ENCODE measurements at regions not wholly inside any gene's neighbourhood (a gene's known extent, or its start where the extent isn't known, plus 50 kb on each side); places are given as distances from the start of the nearest gene placed in this dataset.
A peak's percentile ranks its signal among the peaks of the same experiment; 100 is the strongest.

DNA sequence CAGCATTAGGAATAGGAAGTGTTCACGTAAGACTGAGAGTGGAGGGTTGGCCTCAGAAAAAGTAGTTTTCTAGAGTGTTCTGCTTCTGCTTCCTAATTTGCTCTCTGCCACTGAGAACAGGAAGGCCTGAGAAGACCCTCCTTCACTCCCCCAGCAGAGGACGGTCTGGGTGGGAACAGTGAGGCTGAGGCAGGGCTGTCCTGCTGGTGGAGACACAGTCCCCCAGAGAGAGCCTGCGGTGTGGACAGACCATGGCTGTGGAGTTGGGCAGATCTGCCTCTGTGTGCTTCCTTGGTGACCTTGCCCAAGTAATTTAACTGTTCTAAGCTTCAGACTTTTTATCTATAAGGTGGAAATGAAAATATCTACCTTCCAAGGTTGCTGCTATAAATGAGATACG, 182.3 kb downstream of the DACT1 start:
- Histone ChIP-seq H3K9ac (ENCODE audit: low read depth in 1 of 2, low read length in 2 of 2) (no peak overlapping the region), H3K4me1 (ENCODE audit: control insufficient read depth in 1 of 2, insufficient read depth in 2 of 2, low read length in 2 of 2) (no peaks in the 10 kb centered on the region), H3K9me3 (ENCODE audit: control insufficient read depth in 1 of 2, low read length in 2 of 2) (no peaks in the 10 kb centered on the region), H3K27ac (ENCODE audit: low read depth, low read length) (no peak overlapping the region), H3K4me3 (ENCODE audit: low read depth in 1 of 2, low read length in 2 of 2) (no peak overlapping the region), H3K36me3 (ENCODE audit: control insufficient read depth in 1 of 2, insufficient read depth in 2 of 2, low read length in 2 of 2) (no peaks in the 10 kb centered on the region), H3K27me3 (ENCODE audit: control insufficient read depth in 1 of 2, insufficient read depth in 2 of 2, low read length in 2 of 2) (no peaks in the 10 kb centered on the region)

GRCh38 chr14:58821421-58821820, 183.7 kb downstream of the DACT1 start:
- Histone ChIP-seq H3K27me3 (ENCODE audit: control insufficient read depth in 1 of 2, insufficient read depth in 2 of 2, low read length in 2 of 2) (no peaks in the 10 kb centered on the region), H3K4me3 (ENCODE audit: low read depth in 1 of 2, low read length in 2 of 2) (no peak overlapping the region), H3K9me3 (ENCODE audit: control insufficient read depth in 1 of 2, low read length in 2 of 2) (no peaks in the 10 kb centered on the region), H3K4me1 (ENCODE audit: control insufficient read depth in 1 of 2, insufficient read depth in 2 of 2, low read length in 2 of 2) (no peaks in the 10 kb centered on the region), H3K27ac (ENCODE audit: low read depth, low read length) (no peak overlapping the region), H3K36me3 (ENCODE audit: control insufficient read depth in 1 of 2, insufficient read depth in 2 of 2, low read length in 2 of 2) (no peaks in the 10 kb centered on the region), H3K9ac (ENCODE audit: low read depth in 1 of 2, low read length in 2 of 2) (no peak overlapping the region)

DNA sequence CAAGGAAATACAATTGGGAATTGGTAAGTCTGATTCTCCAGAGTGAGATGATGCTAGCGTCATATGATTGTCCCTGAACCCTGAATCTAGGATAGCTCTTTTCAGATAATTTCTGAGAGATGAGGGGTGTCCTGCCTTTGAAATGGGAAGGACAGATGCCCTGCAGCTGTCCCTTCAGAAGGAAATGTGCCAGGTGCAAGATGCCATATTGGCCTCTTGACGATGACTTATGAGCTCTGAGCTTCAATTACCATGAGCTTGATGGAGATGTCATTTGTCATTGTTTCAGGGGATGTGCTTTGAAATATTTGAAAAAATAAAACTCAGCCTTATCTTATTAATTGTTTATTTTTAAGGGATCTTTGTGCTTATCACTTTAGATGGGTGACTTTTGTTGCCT, 185.1 kb downstream of the DACT1 start:
- Histone ChIP-seq H3K27me3 (ENCODE audit: control insufficient read depth in 1 of 2, insufficient read depth in 2 of 2, low read length in 2 of 2) (no peaks in the 10 kb centered on the region), H3K9ac (ENCODE audit: low read depth in 1 of 2, low read length in 2 of 2) (no peak overlapping the region), H3K27ac (ENCODE audit: low read depth, low read length) (no peak overlapping the region), H3K9me3 (ENCODE audit: control insufficient read depth in 1 of 2, low read length in 2 of 2) (no peaks in the 10 kb centered on the region), H3K4me1 (ENCODE audit: control insufficient read depth in 1 of 2, insufficient read depth in 2 of 2, low read length in 2 of 2) (no peaks in the 10 kb centered on the region), H3K36me3 (ENCODE audit: control insufficient read depth in 1 of 2, insufficient read depth in 2 of 2, low read length in 2 of 2) (no peaks in the 10 kb centered on the region), H3K4me3 (ENCODE audit: low read depth in 1 of 2, low read length in 2 of 2) (no peak overlapping the region)

DNA sequence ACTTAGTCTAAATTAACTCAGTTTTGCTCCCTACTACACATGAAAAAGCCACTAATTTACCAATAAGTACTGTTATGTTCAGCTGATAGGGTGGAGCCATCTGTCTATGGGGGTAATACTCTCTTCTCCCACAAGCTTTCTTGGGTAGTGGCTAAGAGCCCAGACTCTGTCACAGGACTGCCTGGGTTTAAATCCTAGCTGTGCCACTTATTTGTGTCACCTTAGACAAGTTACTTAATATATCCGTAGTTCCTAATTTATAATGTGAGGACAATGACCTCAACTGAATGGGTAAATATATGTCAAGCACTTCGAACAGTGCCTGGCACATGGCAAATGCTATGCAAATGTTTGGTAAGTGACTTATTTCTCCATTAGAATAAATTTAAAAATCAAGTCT, 185.6 kb downstream of the DACT1 start:
- no peak overlapping the region for H3K4me3 ChIP-seq (ENCODE audit: low read depth in 1 of 2, low read length in 2 of 2)
- no peaks in the 10 kb centered on the region for H3K4me1 ChIP-seq (ENCODE audit: control insufficient read depth in 1 of 2, insufficient read depth in 2 of 2, low read length in 2 of 2)
- H3K9ac ChIP-seq (ENCODE audit: low read depth in 1 of 2, low read length in 2 of 2): no peak overlapping the region
- no peaks in the 10 kb centered on the region for H3K27me3 ChIP-seq (ENCODE audit: control insufficient read depth in 1 of 2, insufficient read depth in 2 of 2, low read length in 2 of 2)
- no peak overlapping the region for H3K27ac ChIP-seq (ENCODE audit: low read depth, low read length)
- no peaks in the 10 kb centered on the region for H3K36me3 ChIP-seq (ENCODE audit: control insufficient read depth in 1 of 2, insufficient read depth in 2 of 2, low read length in 2 of 2)
- no peaks in the 10 kb centered on the region for H3K9me3 ChIP-seq (ENCODE audit: control insufficient read depth in 1 of 2, low read length in 2 of 2)

- H3K36me3 ChIP-seq (ENCODE audit: control insufficient read depth in 1 of 2, insufficient read depth in 2 of 2, low read length in 2 of 2): no peaks in the 10 kb centered on the region
- peaks cover 0 to under 1% of the 10 kb centered on the region in 2 donors for H3K4me1 ChIP-seq (ENCODE audit: control insufficient read depth in 1 of 2, insufficient read depth in 2 of 2, low read length in 2 of 2)
- no peak overlapping the region for H3K4me3 ChIP-seq (ENCODE audit: low read depth in 1 of 2, low read length in 2 of 2)
- H3K27ac ChIP-seq (ENCODE audit: low read depth, low read length): no peak overlapping the region
- no peaks in the 10 kb centered on the region for H3K9me3 ChIP-seq (ENCODE audit: control insufficient read depth in 1 of 2, low read length in 2 of 2)
- H3K9ac ChIP-seq (ENCODE audit: low read depth in 1 of 2, low read length in 2 of 2): no peak overlapping the region
- no peaks in the 10 kb centered on the region for H3K27me3 ChIP-seq (ENCODE audit: control insufficient read depth in 1 of 2, insufficient read depth in 2 of 2, low read length in 2 of 2)
Observed at GRCh38 chr14:58824106-58824505, 186.3 kb downstream of the DACT1 start.

DNA sequence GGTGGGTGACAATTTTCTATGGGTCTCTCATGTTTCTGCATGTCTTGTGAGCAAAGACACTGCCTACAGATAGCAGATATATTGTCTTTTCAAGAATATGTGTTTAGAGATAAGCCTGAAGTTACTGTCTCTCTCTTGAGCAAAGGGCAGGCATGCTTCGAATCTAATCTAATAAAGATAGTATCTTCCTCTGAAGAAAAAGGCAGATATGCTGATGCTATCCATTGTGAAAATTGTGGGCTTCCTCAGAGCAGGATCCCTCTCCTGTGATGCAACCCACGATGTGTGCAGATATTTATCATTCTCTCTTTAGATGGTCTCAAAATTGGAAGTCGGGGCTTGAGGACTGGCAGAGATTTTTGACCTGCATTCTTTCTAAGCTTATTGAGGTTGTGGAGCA, 187.0 kb downstream of the DACT1 start:
- Histone ChIP-seq H3K4me3 (ENCODE audit: low read depth in 1 of 2, low read length in 2 of 2) (no peak overlapping the region), H3K27me3 (ENCODE audit: control insufficient read depth in 1 of 2, insufficient read depth in 2 of 2, low read length in 2 of 2) (no peaks in the 10 kb centered on the region), H3K9ac (ENCODE audit: low read depth in 1 of 2, low read length in 2 of 2) (no peak overlapping the region), H3K36me3 (ENCODE audit: control insufficient read depth in 1 of 2, insufficient read depth in 2 of 2, low read length in 2 of 2) (no peaks in the 10 kb centered on the region), H3K4me1 (ENCODE audit: control insufficient read depth in 1 of 2, insufficient read depth in 2 of 2, low read length in 2 of 2) (peaks cover 1 to 6% of the 10 kb centered on the region in 2 donors), H3K27ac (ENCODE audit: low read depth, low read length) (no peak overlapping the region), H3K9me3 (ENCODE audit: control insufficient read depth in 1 of 2, low read length in 2 of 2) (no peaks in the 10 kb centered on the region)

DNA sequence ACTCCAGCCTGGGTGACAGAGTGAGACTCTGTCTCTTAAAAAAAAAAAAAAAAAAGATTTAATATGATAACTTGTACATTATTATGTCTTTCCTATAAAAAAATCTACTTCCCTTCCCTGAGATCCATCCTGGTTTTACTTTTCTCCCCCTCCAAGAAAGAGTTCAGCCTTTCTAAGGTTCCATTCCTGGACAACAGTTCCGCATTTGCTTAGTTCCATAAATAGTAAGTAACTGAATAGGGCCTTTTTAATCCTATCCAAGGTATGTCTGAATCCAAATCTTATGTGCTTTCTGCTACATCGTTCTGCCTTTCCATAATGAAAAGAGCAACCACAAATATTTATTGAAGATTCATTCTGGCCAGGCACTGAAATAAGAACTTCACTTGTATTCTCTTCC, 187.8 kb downstream of the DACT1 start:
- no peak overlapping the region for H3K9ac ChIP-seq (ENCODE audit: low read depth in 1 of 2, low read length in 2 of 2)
- no peak overlapping the region for H3K27ac ChIP-seq (ENCODE audit: low read depth, low read length)
- H3K4me1 ChIP-seq (ENCODE audit: control insufficient read depth in 1 of 2, insufficient read depth in 2 of 2, low read length in 2 of 2): peaks cover 9 to 14% of the 10 kb centered on the region in 2 donors
- no peaks in the 10 kb centered on the region for H3K27me3 ChIP-seq (ENCODE audit: control insufficient read depth in 1 of 2, insufficient read depth in 2 of 2, low read length in 2 of 2)
- no peaks in the 10 kb centered on the region for H3K36me3 ChIP-seq (ENCODE audit: control insufficient read depth in 1 of 2, insufficient read depth in 2 of 2, low read length in 2 of 2)
- H3K4me3 ChIP-seq (ENCODE audit: low read depth in 1 of 2, low read length in 2 of 2): no peak overlapping the region
- H3K9me3 ChIP-seq (ENCODE audit: control insufficient read depth in 1 of 2, low read length in 2 of 2): no peaks in the 10 kb centered on the region

GRCh38 chr14:58826845-58827686, 189.3 kb downstream of the DACT1 start:
- no peaks in the 10 kb centered on the region for H3K9me3 ChIP-seq (ENCODE audit: control insufficient read depth in 1 of 2, low read length in 2 of 2)
- H3K4me1 ChIP-seq (ENCODE audit: control insufficient read depth in 1 of 2, insufficient read depth in 2 of 2, low read length in 2 of 2): peaks cover 9 to 20% of the 10 kb centered on the region in 2 donors
- no peak overlapping the region for H3K27ac ChIP-seq (ENCODE audit: low read depth, low read length)
- H3K36me3 ChIP-seq (ENCODE audit: control insufficient read depth in 1 of 2, insufficient read depth in 2 of 2, low read length in 2 of 2): no peaks in the 10 kb centered on the region
- no peak overlapping the region for H3K9ac ChIP-seq (ENCODE audit: low read depth in 1 of 2, low read length in 2 of 2)
- H3K27me3 ChIP-seq (ENCODE audit: control insufficient read depth in 1 of 2, insufficient read depth in 2 of 2, low read length in 2 of 2): no peaks in the 10 kb centered on the region
- no peak overlapping the region for H3K4me3 ChIP-seq (ENCODE audit: low read depth in 1 of 2, low read length in 2 of 2)

GRCh38 chr14:58828298-58828697, 190.5 kb downstream of the DACT1 start:
- Histone ChIP-seq H3K4me1 (ENCODE audit: control insufficient read depth in 1 of 2, insufficient read depth in 2 of 2, low read length in 2 of 2) (peaks cover 9 to 26% of the 10 kb centered on the region in 2 donors), H3K27me3 (ENCODE audit: control insufficient read depth in 1 of 2, insufficient read depth in 2 of 2, low read length in 2 of 2) (no peaks in the 10 kb centered on the region), H3K9ac (ENCODE audit: low read depth in 1 of 2, low read length in 2 of 2) (no peak overlapping the region), H3K9me3 (ENCODE audit: control insufficient read depth in 1 of 2, low read length in 2 of 2) (no peaks in the 10 kb centered on the region), H3K36me3 (ENCODE audit: control insufficient read depth in 1 of 2, insufficient read depth in 2 of 2, low read length in 2 of 2) (no peaks in the 10 kb centered on the region), H3K4me3 (ENCODE audit: low read depth in 1 of 2, low read length in 2 of 2) (no peak overlapping the region), H3K27ac (ENCODE audit: low read depth, low read length) (no peak overlapping the region)

DNA sequence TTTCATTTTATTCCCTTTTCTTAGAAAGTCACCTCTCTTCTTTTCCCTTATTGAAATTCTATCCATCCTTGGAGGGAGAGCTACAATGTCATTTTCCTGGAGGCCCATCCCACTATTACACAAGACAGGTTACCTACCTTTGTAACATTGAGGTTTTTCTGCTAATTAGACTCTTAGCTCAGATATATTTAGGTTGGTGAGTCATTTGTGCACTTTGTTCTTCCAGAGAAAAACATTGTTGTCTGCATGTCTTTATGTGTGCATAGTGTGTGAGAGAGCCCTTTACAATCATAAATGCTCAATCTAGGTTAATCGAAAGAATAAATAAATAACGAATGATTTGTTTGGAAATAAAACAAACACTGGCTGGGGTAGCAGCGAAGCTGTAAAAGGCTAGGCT, 191.8 kb downstream of the DACT1 start:
- Histone ChIP-seq H3K4me1 (ENCODE audit: control insufficient read depth in 1 of 2, insufficient read depth in 2 of 2, low read length in 2 of 2) (peaks cover 9 to 26% of the 10 kb centered on the region in 2 donors), H3K9ac (ENCODE audit: low read depth in 1 of 2, low read length in 2 of 2) (no peak overlapping the region), H3K27ac (ENCODE audit: low read depth, low read length) (no peak overlapping the region)

More for the DNA sequence above, 191.8 kb downstream of the DACT1 start:
- Histone ChIP-seq H3K9me3 (ENCODE audit: control insufficient read depth in 1 of 2, low read length in 2 of 2) (no peaks in the 10 kb centered on the region), H3K27me3 (ENCODE audit: control insufficient read depth in 1 of 2, insufficient read depth in 2 of 2, low read length in 2 of 2) (no peaks in the 10 kb centered on the region), H3K36me3 (ENCODE audit: control insufficient read depth in 1 of 2, insufficient read depth in 2 of 2, low read length in 2 of 2) (no peaks in the 10 kb centered on the region), H3K4me3 (ENCODE audit: low read depth in 1 of 2, low read length in 2 of 2) (peak overlapping the region in 1 of 2 donors; percentile 6)

Measured in duodenal mucosa (tissue), 2 donors.